ENCODE measurements at regions not wholly inside any gene's neighbourhood (a gene's known extent, or its start where the extent isn't known, plus 50 kb on each side); places are given as distances from the start of the nearest gene placed in this dataset.

- no peak for DNase-seq (ENCODE audit: low read depth)
- no peak overlapping the region for H3K4me3 ChIP-seq (ENCODE audit: low read depth, low read length)
- no peak for TF ChIP-seq MYC (IDR thresholded peaks at IDR 0.05; ENCODE audit: low read depth, low read length)
- TF ChIP-seq, protein P1, sequence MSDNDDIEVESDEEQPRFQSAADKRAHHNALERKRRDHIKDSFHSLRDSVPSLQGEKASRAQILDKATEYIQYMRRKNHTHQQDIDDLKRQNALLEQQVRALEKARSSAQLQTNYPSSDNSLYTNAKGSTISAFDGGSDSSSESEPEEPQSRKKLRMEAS (IDR thresholded peaks at IDR 0.05; ENCODE audit: low read depth, low read length) = no peak
- no peak for TF ChIP-seq CTCF (IDR thresholded peaks at IDR 0.05; ENCODE audit: low read depth, low read length)
- TF ChIP-seq POLR2A (IDR thresholded peaks at IDR 0.05; ENCODE audit: extremely low read depth, insufficient read length) = no peak
Observed at GRCh38 chr7:114112806-114113205, 194.0 kb upstream of the PPP1R3A start.

- H3K4me3 ChIP-seq (ENCODE audit: low read depth, low read length) = no peak overlapping the region
- no peak for TF ChIP-seq CTCF (IDR thresholded peaks at IDR 0.05; ENCODE audit: low read depth, low read length)
- no peak for TF ChIP-seq MYC (IDR thresholded peaks at IDR 0.05; ENCODE audit: low read depth, low read length)
- no peak for TF ChIP-seq POLR2A (IDR thresholded peaks at IDR 0.05; ENCODE audit: extremely low read depth, insufficient read length)
- TF ChIP-seq, protein P1 (IDR thresholded peaks at IDR 0.05; ENCODE audit: low read depth, low read length) = no peak
- DNase-seq (ENCODE audit: low read depth) = no peak
Observed at GRCh38 chr7:114110666-114111065, 191.9 kb upstream of the PPP1R3A start.

DNA sequence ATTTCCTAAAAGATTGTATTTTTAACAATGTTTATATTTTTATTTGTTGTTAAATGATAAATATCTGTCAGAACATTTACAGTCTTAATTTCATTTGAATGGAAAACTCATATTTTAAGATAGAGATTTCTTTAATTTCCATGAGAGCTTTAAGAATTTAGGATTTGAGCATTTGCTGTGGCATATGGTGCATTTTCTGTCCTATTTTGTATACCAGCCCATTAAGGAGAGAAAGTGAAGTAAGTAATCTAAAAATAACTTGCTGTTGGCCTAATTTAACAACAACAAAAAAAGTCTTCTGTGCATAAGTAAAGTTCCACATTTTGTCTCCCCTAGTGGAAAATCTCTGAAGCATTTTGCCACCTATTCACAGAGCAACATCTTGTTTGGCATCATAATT lies 190.9 kb upstream of the PPP1R3A start:
- no peak for TF ChIP-seq CTCF (IDR thresholded peaks at IDR 0.05; ENCODE audit: low read depth, low read length)
- TF ChIP-seq, protein P1 (IDR thresholded peaks at IDR 0.05; ENCODE audit: low read depth, low read length) = no peak
- no peak for TF ChIP-seq POLR2A (IDR thresholded peaks at IDR 0.05; ENCODE audit: extremely low read depth, insufficient read length)
- no peak for TF ChIP-seq MYC (IDR thresholded peaks at IDR 0.05; ENCODE audit: low read depth, low read length)

GRCh38 chr7:114109304-114109703 lies 190.5 kb upstream of the PPP1R3A start:
- H3K4me3 ChIP-seq (ENCODE audit: low read depth, low read length) = no peak overlapping the region
- TF ChIP-seq, protein P1 (IDR thresholded peaks at IDR 0.05; ENCODE audit: low read depth, low read length) = no peak
- TF ChIP-seq MYC (IDR thresholded peaks at IDR 0.05; ENCODE audit: low read depth, low read length) (no peak), POLR2A (IDR thresholded peaks at IDR 0.05; ENCODE audit: extremely low read depth, insufficient read length) (no peak), CTCF (IDR thresholded peaks at IDR 0.05; ENCODE audit: low read depth, low read length) (no peak)
- no peak for DNase-seq (ENCODE audit: low read depth)

More for the DNA sequence above, 190.9 kb upstream of the PPP1R3A start:
- H3K4me3 ChIP-seq (ENCODE audit: low read depth, low read length) = no peak overlapping the region
- DNase-seq (ENCODE audit: low read depth) = no peak

DNA sequence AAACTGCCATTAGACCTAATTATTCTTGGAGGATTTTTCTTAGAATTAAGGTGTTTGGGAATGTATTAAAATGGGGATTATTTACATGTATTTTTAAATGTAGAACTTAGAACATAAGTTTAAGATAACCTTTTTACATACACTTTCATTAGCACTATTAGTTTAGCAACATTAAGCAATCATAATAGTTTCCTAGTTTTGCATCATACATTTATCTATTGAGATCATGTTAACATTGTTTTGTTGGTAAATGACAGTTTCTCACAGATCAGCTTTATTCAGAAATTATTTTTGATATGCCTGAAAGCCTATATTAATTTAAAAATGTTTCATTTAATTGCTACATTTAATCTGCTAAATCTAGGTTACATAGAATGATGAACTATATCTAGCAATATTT lies 189.7 kb upstream of the PPP1R3A start:
- no peak for DNase-seq (ENCODE audit: low read depth)
- H3K4me3 ChIP-seq (ENCODE audit: low read depth, low read length) = no peak overlapping the region
- TF ChIP-seq, protein P1 (IDR thresholded peaks at IDR 0.05; ENCODE audit: low read depth, low read length) = no peak
- no peak for TF ChIP-seq MYC (IDR thresholded peaks at IDR 0.05; ENCODE audit: low read depth, low read length)
- TF ChIP-seq CTCF (IDR thresholded peaks at IDR 0.05; ENCODE audit: low read depth, low read length) = no peak
- no peak for TF ChIP-seq POLR2A (IDR thresholded peaks at IDR 0.05; ENCODE audit: extremely low read depth, insufficient read length)

- no peak overlapping the region for H3K4me3 ChIP-seq (ENCODE audit: low read depth, low read length)
- DNase-seq (ENCODE audit: low read depth) = no peak
- TF ChIP-seq CTCF (IDR thresholded peaks at IDR 0.05; ENCODE audit: low read depth, low read length) (no peak), MYC (IDR thresholded peaks at IDR 0.05; ENCODE audit: low read depth, low read length) (no peak), POLR2A (IDR thresholded peaks at IDR 0.05; ENCODE audit: extremely low read depth, insufficient read length) (no peak)
- TF ChIP-seq, protein P1 (IDR thresholded peaks at IDR 0.05; ENCODE audit: low read depth, low read length) = no peak
Observed at GRCh38 chr7:114107522-114107921, 188.7 kb upstream of the PPP1R3A start.

Data from NB4 (cell line).